ENCODE measurements at regions not wholly inside any gene's neighbourhood (a gene's known extent, or its start where the extent isn't known, plus 50 kb on each side); places are given as distances from the start of the nearest gene placed in this dataset.

GRCh38 chr2:2512931-2513330 is 181.9 kb upstream of the MYT1L start:
- no TSS peak for BruUV-seq (replicated peaks)
- no peaks in the 10 kb centered on the region for H3K79me2 ChIP-seq (ENCODE audit: insufficient read depth, low read depth, low read length)
- H3K27ac ChIP-seq (ENCODE audit: low read depth, low read length, poor library complexity, severe bottlenecking), result no peak overlapping the region
- no peaks in the 10 kb centered on the region for H3K9me3 ChIP-seq (ENCODE audit: low read length)
- no peak for TF ChIP-seq EZH2phosphoT487 (IDR thresholded peaks at IDR 0.05; ENCODE audit: borderline replicate concordance, low read depth, low read length)
- TF ChIP-seq, protein P1, sequence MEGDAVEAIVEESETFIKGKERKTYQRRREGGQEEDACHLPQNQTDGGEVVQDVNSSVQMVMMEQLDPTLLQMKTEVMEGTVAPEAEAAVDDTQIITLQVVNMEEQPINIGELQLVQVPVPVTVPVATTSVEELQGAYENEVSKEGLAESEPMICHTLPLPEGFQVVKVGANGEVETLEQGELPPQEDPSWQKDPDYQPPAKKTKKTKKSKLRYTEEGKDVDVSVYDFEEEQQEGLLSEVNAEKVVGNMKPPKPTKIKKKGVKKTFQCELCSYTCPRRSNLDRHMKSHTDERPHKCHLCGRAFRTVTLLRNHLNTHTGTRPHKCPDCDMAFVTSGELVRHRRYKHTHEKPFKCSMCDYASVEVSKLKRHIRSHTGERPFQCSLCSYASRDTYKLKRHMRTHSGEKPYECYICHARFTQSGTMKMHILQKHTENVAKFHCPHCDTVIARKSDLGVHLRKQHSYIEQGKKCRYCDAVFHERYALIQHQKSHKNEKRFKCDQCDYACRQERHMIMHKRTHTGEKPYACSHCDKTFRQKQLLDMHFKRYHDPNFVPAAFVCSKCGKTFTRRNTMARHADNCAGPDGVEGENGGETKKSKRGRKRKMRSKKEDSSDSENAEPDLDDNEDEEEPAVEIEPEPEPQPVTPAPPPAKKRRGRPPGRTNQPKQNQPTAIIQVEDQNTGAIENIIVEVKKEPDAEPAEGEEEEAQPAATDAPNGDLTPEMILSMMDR (conservative IDR thresholded peaks at IDR 0.05; ENCODE audit: low read length), result no peak
- H3K4me2 ChIP-seq (ENCODE audit: low read length), result no peak overlapping the region
- H3K4me3 ChIP-seq (ENCODE audit: low read depth, low read length, poor library complexity, severe bottlenecking), result no peak overlapping the region
- H3K4me1 ChIP-seq (ENCODE audit: insufficient read depth, low read length, poor library complexity, severe bottlenecking), result no peaks in the 10 kb centered on the region
- intact Hi-C loops (cut with micrococcal nuclease; ENCODE audit: unreplicated experiment), result no loop called here
- CTCF ChIA-PET (ENCODE audit: unreplicated experiment), result no interaction called here
- no peak overlapping the region for H2AFZ ChIP-seq (ENCODE audit: low read length)
- no peaks in the 10 kb centered on the region for H4K20me1 ChIP-seq (ENCODE audit: insufficient read depth, low read length)
- POLR2A ChIA-PET, result interaction anchor here (0.6 kb wide), 1 partner anchor 93 kb away, joined by 3 read pairs; no protein-coding TSS in a partner anchor
- no peaks in the 10 kb centered on the region for H3K9me2 ChIP-seq (ENCODE audit: insufficient read depth, low read length)
- no peak for DNase-seq (ENCODE audit: low spot score)
- H3K36me3 ChIP-seq (ENCODE audit: insufficient read depth, low read length), result no peaks in the 10 kb centered on the region

DNA sequence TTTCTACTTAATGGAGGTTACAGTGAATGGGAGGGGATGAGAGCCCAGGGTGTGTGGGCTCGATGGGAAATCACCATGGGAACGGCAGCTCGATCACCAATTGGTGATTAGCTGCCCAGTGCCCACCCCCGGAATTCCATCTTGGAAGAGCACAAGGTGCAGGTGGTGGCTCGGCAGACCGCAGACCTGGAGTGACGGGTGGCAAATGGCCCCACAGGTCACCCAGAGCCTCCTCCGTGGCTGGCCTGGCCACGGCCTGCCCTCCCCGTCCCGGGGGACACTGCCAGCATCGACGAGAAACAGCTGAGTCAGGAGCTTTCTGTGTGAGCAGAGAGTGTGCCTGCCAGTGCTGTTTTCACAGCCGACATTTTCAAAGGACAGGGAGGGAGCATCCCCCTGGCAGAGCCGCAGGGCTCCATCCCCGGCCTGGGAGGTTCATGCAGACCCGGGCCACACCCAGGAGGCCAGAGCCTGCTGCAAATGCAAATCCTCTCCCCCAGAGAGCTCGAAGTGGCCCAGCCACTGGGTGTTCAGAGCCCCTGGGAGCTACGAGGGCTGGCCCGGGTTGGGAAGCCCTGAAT is 176.4 kb upstream of the MYT1L start:
- H3K36me3 ChIP-seq (ENCODE audit: insufficient read depth, low read length), result no peaks in the 10 kb centered on the region
- BruUV-seq (replicated peaks), result no TSS peak
- TF ChIP-seq, protein P1 (conservative IDR thresholded peaks at IDR 0.05; ENCODE audit: low read length), result no peak
- H3K79me2 ChIP-seq (ENCODE audit: insufficient read depth, low read depth, low read length), result no peaks in the 10 kb centered on the region
- intact Hi-C loops (cut with micrococcal nuclease; ENCODE audit: unreplicated experiment), result no loop called here
- H4K20me1 ChIP-seq (ENCODE audit: insufficient read depth, low read length), result no peaks in the 10 kb centered on the region
- ChIA-PET POLR2A (no interaction called here), CTCF (ENCODE audit: unreplicated experiment) (no interaction called here)
- no peak overlapping the region for H3K4me3 ChIP-seq (ENCODE audit: low read depth, low read length, poor library complexity, severe bottlenecking)
- no peak overlapping the region for H3K4me2 ChIP-seq (ENCODE audit: low read length)
- H3K9me3 ChIP-seq (ENCODE audit: low read length), result no peaks in the 10 kb centered on the region
- no peaks in the 10 kb centered on the region for H3K9me2 ChIP-seq (ENCODE audit: insufficient read depth, low read length)
- no peak for DNase-seq (ENCODE audit: low spot score)
- H3K4me1 ChIP-seq (ENCODE audit: insufficient read depth, low read length, poor library complexity, severe bottlenecking), result no peaks in the 10 kb centered on the region
- H3K27ac ChIP-seq (ENCODE audit: low read depth, low read length, poor library complexity, severe bottlenecking), result no peak overlapping the region
- H2AFZ ChIP-seq (ENCODE audit: low read length), result no peak overlapping the region

GRCh38 chr2:2506536-2506935 is 175.5 kb upstream of the MYT1L start:
- BruUV-seq (replicated peaks), result no TSS peak

More at GRCh38 chr2:2506536-2506935, 175.5 kb upstream of the MYT1L start:
- Histone ChIP-seq H2AFZ (ENCODE audit: low read length) (no peak overlapping the region), H3K4me1 (ENCODE audit: insufficient read depth, low read length, poor library complexity, severe bottlenecking) (no peaks in the 10 kb centered on the region), H3K4me3 (ENCODE audit: low read depth, low read length, poor library complexity, severe bottlenecking) (no peak overlapping the region), H3K9me3 (ENCODE audit: low read length) (no peaks in the 10 kb centered on the region), H3K27ac (ENCODE audit: low read depth, low read length, poor library complexity, severe bottlenecking) (no peak overlapping the region), H3K36me3 (ENCODE audit: insufficient read depth, low read length) (no peaks in the 10 kb centered on the region), H3K9me2 (ENCODE audit: insufficient read depth, low read length) (no peaks in the 10 kb centered on the region), H3K4me2 (ENCODE audit: low read length) (no peak overlapping the region), H3K79me2 (ENCODE audit: insufficient read depth, low read depth, low read length) (no peaks in the 10 kb centered on the region), H4K20me1 (ENCODE audit: insufficient read depth, low read length) (no peaks in the 10 kb centered on the region)
- intact Hi-C loops (cut with micrococcal nuclease; ENCODE audit: unreplicated experiment), result no loop called here
- no peak for DNase-seq (ENCODE audit: low spot score)
- no peak for TF ChIP-seq EZH2phosphoT487 (IDR thresholded peaks at IDR 0.05; ENCODE audit: borderline replicate concordance, low read depth, low read length)
- TF ChIP-seq, protein P1 (conservative IDR thresholded peaks at IDR 0.05; ENCODE audit: low read length), result no peak
- CTCF ChIA-PET (ENCODE audit: unreplicated experiment), result no interaction called here
- POLR2A ChIA-PET, result no interaction called here
